Osteoblast (primary cell): ENCODE measurements at regions not wholly inside any gene's neighbourhood (a gene's known extent, or its start where the extent isn't known, plus 50 kb on each side); places are given as distances from the start of the nearest gene placed in this dataset.

Experiments
- DNase-seq: peaks from one replicate; pipeline ENCODE4 v3.0.0; 2011; ENCODE audit warnings: low spot score, mixed read lengths; ENCODE audit not compliant: insufficient read length; ENCODE audit errors: missing footprints
- H2AFZ ChIP-seq: 2 replicates; pipeline ENCODE4 v1.6.0; 2011; ENCODE audit warnings: mild to moderate bottlenecking, low read length
- H3K27ac ChIP-seq: 2 replicates; pipeline ENCODE4 v1.5.1; 2011; ENCODE audit warnings: mild to moderate bottlenecking, low read depth, low read length, moderate library complexity
- H3K27me3 ChIP-seq: 2 replicates; pipeline ENCODE4 v1.6.0; 2012; ENCODE audit warnings: mild to moderate bottlenecking, control low read depth, inconsistent platforms, low read length, moderate library complexity; ENCODE audit not compliant: insufficient read depth
- H3K36me3 ChIP-seq: 2 replicates; pipeline ENCODE4 v1.5.1; 2011; ENCODE audit warnings: mild to moderate bottlenecking, low read length, control low read depth, moderate library complexity; ENCODE audit not compliant: insufficient read depth
- H3K4me1 ChIP-seq: 2 replicates; pipeline ENCODE4 v1.5.1; 2011; ENCODE audit warnings: mild to moderate bottlenecking, low read length, control low read depth, moderate library complexity; ENCODE audit not compliant: insufficient read depth
- H3K4me2 ChIP-seq: 2 replicates; pipeline ENCODE4 v1.6.0; 2011; ENCODE audit warnings: mild to moderate bottlenecking, low read length; ENCODE audit not compliant: insufficient read depth
- H3K4me3 ChIP-seq: fragments of 200-600 bp; sonication (generic); 3 replicates; pipeline ENCODE4 v1.5.1; 2012; ENCODE audit warnings: mild to moderate bottlenecking, low read length, inconsistent platforms; ENCODE audit not compliant: insufficient read depth
- H3K79me2 ChIP-seq: 2 replicates; pipeline ENCODE4 v1.6.0; 2012; ENCODE audit warnings: mild to moderate bottlenecking, low read length, control low read depth, inconsistent platforms; ENCODE audit not compliant: insufficient read depth
- H3K9me3 ChIP-seq: 2 replicates; pipeline ENCODE4 v1.5.1; 2011; ENCODE audit warnings: low read depth, low read length, control low read depth
- H4K20me1 ChIP-seq: 2 replicates; pipeline ENCODE4 v1.6.0; 2012; ENCODE audit warnings: mild to moderate bottlenecking, low read length, control low read depth; ENCODE audit not compliant: insufficient read depth
- TF ChIP-seq, protein P1 (sequence below): IDR thresholded peaks from 2 replicates; pipeline ENCODE4 v1.5.1; 2011; ENCODE audit warnings: mild to moderate bottlenecking, low read depth, low read length, moderate library complexity; ENCODE audit errors: extremely low read depth

DNA sequence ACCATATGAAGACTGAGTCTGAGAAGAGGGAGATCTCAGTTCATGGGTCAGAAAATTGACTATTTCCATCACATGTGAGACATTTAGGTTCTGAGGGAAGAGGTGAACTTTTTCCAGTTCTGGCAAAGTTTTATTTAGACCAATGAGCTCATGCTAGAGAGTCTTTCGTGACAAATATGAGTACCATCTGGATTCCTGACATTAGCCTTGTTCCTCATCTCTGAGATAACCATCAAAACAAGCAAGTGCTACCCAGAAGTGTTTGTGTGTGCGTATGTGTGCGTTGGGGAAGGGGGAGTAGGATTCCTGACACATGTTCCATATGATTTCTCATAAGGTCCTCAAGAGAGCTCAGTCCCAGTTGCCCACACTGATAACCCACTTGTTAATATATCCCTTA, 120.6 kb downstream of the FASLG start:
- Histone ChIP-seq H3K79me2 (no peaks in the 10 kb centered on the region), H3K4me3 (no peak overlapping the region), H3K4me2 (no peak overlapping the region), H3K9me3 (no peaks in the 10 kb centered on the region), H3K27ac (no peak overlapping the region), H3K4me1 (no peaks in the 10 kb centered on the region), H3K36me3 (no peaks in the 10 kb centered on the region), H4K20me1 (no peaks in the 10 kb centered on the region), H2AFZ (no peak overlapping the region), H3K27me3 (no peaks in the 10 kb centered on the region)
- DNase-seq, result no peak
- TF ChIP-seq, protein P1, sequence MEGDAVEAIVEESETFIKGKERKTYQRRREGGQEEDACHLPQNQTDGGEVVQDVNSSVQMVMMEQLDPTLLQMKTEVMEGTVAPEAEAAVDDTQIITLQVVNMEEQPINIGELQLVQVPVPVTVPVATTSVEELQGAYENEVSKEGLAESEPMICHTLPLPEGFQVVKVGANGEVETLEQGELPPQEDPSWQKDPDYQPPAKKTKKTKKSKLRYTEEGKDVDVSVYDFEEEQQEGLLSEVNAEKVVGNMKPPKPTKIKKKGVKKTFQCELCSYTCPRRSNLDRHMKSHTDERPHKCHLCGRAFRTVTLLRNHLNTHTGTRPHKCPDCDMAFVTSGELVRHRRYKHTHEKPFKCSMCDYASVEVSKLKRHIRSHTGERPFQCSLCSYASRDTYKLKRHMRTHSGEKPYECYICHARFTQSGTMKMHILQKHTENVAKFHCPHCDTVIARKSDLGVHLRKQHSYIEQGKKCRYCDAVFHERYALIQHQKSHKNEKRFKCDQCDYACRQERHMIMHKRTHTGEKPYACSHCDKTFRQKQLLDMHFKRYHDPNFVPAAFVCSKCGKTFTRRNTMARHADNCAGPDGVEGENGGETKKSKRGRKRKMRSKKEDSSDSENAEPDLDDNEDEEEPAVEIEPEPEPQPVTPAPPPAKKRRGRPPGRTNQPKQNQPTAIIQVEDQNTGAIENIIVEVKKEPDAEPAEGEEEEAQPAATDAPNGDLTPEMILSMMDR, result no peak

DNA sequence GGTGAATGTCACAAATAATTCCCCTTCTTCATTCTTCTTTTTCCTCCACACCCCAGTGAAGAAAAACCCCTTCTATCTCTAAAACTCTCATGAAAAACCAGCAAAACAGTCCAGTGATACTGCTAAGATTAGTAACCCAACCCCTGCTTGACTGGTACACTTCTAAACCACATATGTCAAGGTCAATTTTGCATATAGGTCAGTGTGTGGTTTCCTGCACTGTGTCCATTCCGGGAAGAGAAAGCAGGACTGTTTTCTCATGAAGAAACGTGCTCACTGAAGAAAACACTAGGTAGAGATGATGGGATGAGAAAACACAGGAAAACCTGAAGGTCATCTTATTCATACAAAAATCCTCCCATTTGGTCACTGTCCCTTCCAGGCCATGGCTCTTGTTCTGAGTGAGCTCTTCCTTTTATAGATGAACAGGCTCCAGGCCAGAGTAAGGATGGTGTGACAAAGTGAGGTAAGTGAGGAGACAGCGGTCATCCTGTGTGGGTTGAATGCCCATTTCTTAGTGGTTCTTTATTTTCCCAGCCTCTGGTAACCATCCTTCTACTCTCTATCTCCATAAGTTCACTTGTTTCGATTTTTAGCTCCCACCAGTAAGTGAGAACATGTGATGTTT, 122.7 kb downstream of the FASLG start:
- H3K9me3 ChIP-seq, result no peaks in the 10 kb centered on the region
- no peak overlapping the region for H2AFZ ChIP-seq
- H3K27ac ChIP-seq, result no peak overlapping the region
- no peaks in the 10 kb centered on the region for H3K36me3 ChIP-seq
- no peak for DNase-seq
- H4K20me1 ChIP-seq, result no peaks in the 10 kb centered on the region
- no peaks in the 10 kb centered on the region for H3K27me3 ChIP-seq
- no peaks in the 10 kb centered on the region for H3K4me1 ChIP-seq
- no peaks in the 10 kb centered on the region for H3K79me2 ChIP-seq
- H3K4me2 ChIP-seq, result no peak overlapping the region
- no peak overlapping the region for H3K4me3 ChIP-seq
- TF ChIP-seq, protein P1, result no peak

DNA sequence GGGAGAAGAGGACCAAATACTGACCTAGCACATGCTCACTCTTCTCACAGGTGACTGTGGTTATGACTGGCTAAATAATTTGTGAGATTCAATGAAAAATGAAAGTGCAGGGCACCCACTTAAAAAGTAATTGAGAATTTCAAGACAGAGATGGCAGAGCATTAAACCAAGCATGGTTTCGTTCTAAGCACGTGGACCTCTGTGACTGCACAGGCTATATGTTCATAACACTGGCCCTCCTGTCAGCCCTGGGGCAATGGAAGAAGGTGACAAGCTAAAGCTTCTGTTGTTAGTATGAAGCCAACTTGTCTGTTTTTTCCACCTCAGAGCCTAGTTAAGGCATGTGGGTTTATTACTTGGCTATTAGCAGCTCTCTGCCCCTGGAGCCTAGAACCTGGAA, 130.9 kb downstream of the FASLG start:
- DNase-seq, result no peak
- Histone ChIP-seq H3K79me2 (no peaks in the 10 kb centered on the region), H3K4me1 (no peaks in the 10 kb centered on the region), H3K9me3 (no peaks in the 10 kb centered on the region), H3K27me3 (no peaks in the 10 kb centered on the region), H3K4me3 (no peak overlapping the region), H4K20me1 (no peaks in the 10 kb centered on the region), H3K4me2 (no peak overlapping the region), H3K27ac (no peak overlapping the region), H3K36me3 (no peaks in the 10 kb centered on the region), H2AFZ (no peak overlapping the region)
- TF ChIP-seq, protein P1, result no peak

DNA sequence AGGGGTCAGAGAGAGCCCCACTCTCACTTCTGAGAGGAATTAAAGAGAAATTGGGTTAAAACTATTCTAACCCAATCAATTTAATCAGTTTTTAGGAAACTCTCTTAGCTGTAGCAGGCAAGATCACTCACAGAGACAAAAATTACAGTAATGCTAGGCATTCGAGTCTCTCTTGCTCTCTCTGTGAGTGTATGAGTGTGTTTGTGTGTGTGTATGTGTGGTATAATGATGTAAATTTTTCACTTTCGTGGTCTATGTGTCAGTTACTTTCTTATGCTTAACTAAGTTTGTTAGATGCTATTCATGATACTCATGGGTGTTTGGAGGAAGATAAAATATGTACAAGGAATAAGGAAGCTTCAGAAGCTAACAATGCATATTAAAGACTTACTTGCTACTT, 131.3 kb downstream of the FASLG start:
- H3K9me3 ChIP-seq, result no peaks in the 10 kb centered on the region
- H3K79me2 ChIP-seq, result no peaks in the 10 kb centered on the region
- no peak overlapping the region for H3K4me2 ChIP-seq
- H4K20me1 ChIP-seq, result no peaks in the 10 kb centered on the region
- TF ChIP-seq, protein P1, result no peak
- H2AFZ ChIP-seq, result no peak overlapping the region
- DNase-seq, result no peak
- H3K4me1 ChIP-seq, result no peaks in the 10 kb centered on the region
- H3K27me3 ChIP-seq, result no peaks in the 10 kb centered on the region
- H3K27ac ChIP-seq, result no peak overlapping the region
- H3K36me3 ChIP-seq, result no peaks in the 10 kb centered on the region
- no peak overlapping the region for H3K4me3 ChIP-seq
